ENCODE measurements at regions not wholly inside any gene's neighbourhood (a gene's known extent, or its start where the extent isn't known, plus 50 kb on each side); places are given as distances from the start of the nearest gene placed in this dataset.
A peak's percentile ranks its signal among the peaks of the same experiment; 100 is the strongest.

- no peaks in the 10 kb centered on the region for H3K36me3 ChIP-seq
- no peak overlapping the region for H3K4me3 ChIP-seq
- TF ChIP-seq POLR2A (IDR thresholded peaks at IDR 0.05), result no peak
- TF ChIP-seq CTCF (IDR thresholded peaks at IDR 0.05), result no peak
- no peaks in the 10 kb centered on the region for H3K9me3 ChIP-seq
- intact Hi-C loops (cut with DNase I), result no loop called here
- DNase-seq, result no peak
- WGBS, 2 donors, result 73 to 75% methylated on average over 5 of the region's 5 CpGs
- H3K27me3 ChIP-seq, result no peaks in the 10 kb centered on the region
- peak overlapping the region in 1 of 4 donors; percentile 44 for H3K27ac ChIP-seq
- H3K4me1 ChIP-seq, result no peaks in the 10 kb centered on the region
Observed at GRCh38 chrX:55326985-55327384, 62.3 kb upstream of the PAGE3 start.

- H3K27ac ChIP-seq, result no peak overlapping the region
- TF ChIP-seq CTCF (IDR thresholded peaks at IDR 0.05), result no peak
- TF ChIP-seq POLR2A (IDR thresholded peaks at IDR 0.05), result no peak
- no peak overlapping the region for H3K4me3 ChIP-seq
- H3K9me3 ChIP-seq, result no peaks in the 10 kb centered on the region
- H3K36me3 ChIP-seq, result no peaks in the 10 kb centered on the region
- no peak for DNase-seq
- no peaks in the 10 kb centered on the region for H3K4me1 ChIP-seq
- intact Hi-C loops (cut with DNase I), result no loop called here
- H3K27me3 ChIP-seq, result no peaks in the 10 kb centered on the region
- 43% methylated on average over 1 of the region's 1 CpG; no CpG with 5 or more reads in 1 of the 2 donors for WGBS, 2 donors
Observed at GRCh38 chrX:55335296-55335695, 70.6 kb upstream of the PAGE3 start.

GRCh38 chrX:55336176-55336575 is 71.5 kb upstream of the PAGE3 start:
- H3K4me3 ChIP-seq, result no peak overlapping the region
- H3K27ac ChIP-seq, result no peak overlapping the region
- TF ChIP-seq CTCF (IDR thresholded peaks at IDR 0.05) (no peak), POLR2A (IDR thresholded peaks at IDR 0.05) (no peak)
- no peaks in the 10 kb centered on the region for H3K9me3 ChIP-seq
- DNase-seq, result no peak
- no peaks in the 10 kb centered on the region for H3K36me3 ChIP-seq
- H3K4me1 ChIP-seq, result no peaks in the 10 kb centered on the region
- no peaks in the 10 kb centered on the region for H3K27me3 ChIP-seq
- intact Hi-C loops (cut with DNase I), result no loop called here

- Histone ChIP-seq H3K36me3 (no peaks in the 10 kb centered on the region), H3K27ac (no peak overlapping the region), H3K4me1 (no peaks in the 10 kb centered on the region), H3K4me3 (no peak overlapping the region), H3K27me3 (no peaks in the 10 kb centered on the region), H3K9me3 (no peaks in the 10 kb centered on the region)
- 61 to 83% methylated on average over 4 of the region's 4 CpGs for WGBS, 2 donors
- intact Hi-C loops (cut with DNase I), result no loop called here
- DNase-seq, result no peak
- TF ChIP-seq CTCF (IDR thresholded peaks at IDR 0.05) (no peak), POLR2A (IDR thresholded peaks at IDR 0.05) (no peak)
Observed at GRCh38 chrX:55340896-55341433, 76.2 kb upstream of the PAGE3 start.

GRCh38 chrX:55342533-55343501 is 78.1 kb upstream of the PAGE3 start:
- intact Hi-C loops (cut with DNase I), result no loop called here
- Histone ChIP-seq H3K36me3 (no peaks in the 10 kb centered on the region), H3K9me3 (no peaks in the 10 kb centered on the region), H3K27ac (no peak overlapping the region), H3K27me3 (no peaks in the 10 kb centered on the region), H3K4me3 (no peak overlapping the region), H3K4me1 (no peaks in the 10 kb centered on the region)
- TF ChIP-seq POLR2A (IDR thresholded peaks at IDR 0.05) (no peak), CTCF (IDR thresholded peaks at IDR 0.05) (peak in 5 of 6 experiments; percentile 38 to 64 (median 45))
- WGBS, 2 donors, result 0 to 48% methylated on average over 1 to 9 of the region's 21 CpGs
- DNase-seq, result no peak

All from esophagus squamous epithelium (tissue), 5 donors.